ENCODE measurements at regions not wholly inside any gene's neighbourhood (a gene's known extent, or its start where the extent isn't known, plus 50 kb on each side); places are given as distances from the start of the nearest gene placed in this dataset.
A peak's percentile ranks its signal among the peaks of the same experiment; 100 is the strongest.
"Not testable (repeated sequence)": the region's sequence is repeated elsewhere in the genome, so short reads cannot be mapped to it uniquely, and the experiment has no call there.

- no peak for DNase-seq (ENCODE audit: low read depth in 2 of 2)
Observed at GRCh38 chrY:8151561-8151960, 1185.7 kb upstream of the TSPY4 start.

- DNase-seq (ENCODE audit: low read depth in 2 of 2): no peak
Observed at GRCh38 chrY:8128578-8128977, 1208.7 kb upstream of the TSPY4 start.

GRCh38 chrY:8125907-8126571 lies 1211.2 kb upstream of the TSPY4 start:
- peak; percentile 7 to 23 for DNase-seq (ENCODE audit: low read depth in 2 of 2)

DNA sequence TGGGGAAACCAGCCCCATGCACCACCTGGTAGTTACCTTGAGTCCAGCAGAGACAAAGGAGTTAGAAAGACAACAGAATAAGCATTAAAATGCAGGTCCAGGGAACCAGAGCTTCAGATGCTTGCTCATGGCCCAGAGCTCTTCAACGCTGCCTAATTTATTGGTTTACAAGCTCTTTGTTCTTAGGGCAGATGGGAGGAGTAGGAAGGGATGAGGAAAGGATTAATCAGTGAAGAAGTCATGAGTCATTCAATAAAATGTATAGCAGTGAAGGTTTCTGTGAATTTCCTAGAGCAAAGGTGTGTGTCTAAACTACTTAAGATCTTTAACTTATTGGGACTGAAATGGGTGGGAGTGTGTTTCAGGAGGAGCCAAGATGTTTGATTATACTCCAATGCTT lies 1210.3 kb upstream of the AMELY start:
- DNase-seq (ENCODE audit: low read depth in 2 of 2): peak in 1 of 2 experiments; percentile 1

- no peak for DNase-seq (ENCODE audit: low read depth in 2 of 2)
Observed at GRCh38 chrY:8094429-8094828, 1182.9 kb upstream of the AMELY start.

GRCh38 chrY:8092926-8093325 lies 1181.4 kb upstream of the AMELY start:
- no peak for DNase-seq (ENCODE audit: low read depth in 2 of 2)

GRCh38 chrY:8085925-8086324 lies 1174.4 kb upstream of the AMELY start:
- no peak for DNase-seq (ENCODE audit: low read depth in 2 of 2)

DNA sequence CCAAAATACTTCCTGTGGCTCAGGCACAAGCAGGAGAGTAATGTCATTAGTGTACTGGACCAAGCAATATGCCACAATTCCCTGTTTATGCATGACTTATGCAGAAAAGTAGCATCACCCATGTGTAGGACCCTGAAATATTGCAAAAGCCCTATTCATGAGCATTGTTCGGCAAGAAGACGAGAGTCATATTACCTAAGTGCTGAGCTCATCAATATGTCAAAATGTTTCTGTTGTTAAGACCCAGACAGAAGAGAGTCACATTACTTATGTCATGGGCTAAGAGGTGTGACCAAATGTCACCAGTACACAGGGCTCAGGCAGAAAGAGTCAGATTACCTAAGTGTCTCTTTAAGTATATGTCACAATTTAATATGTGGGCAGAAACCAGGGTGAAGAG lies 1172.6 kb upstream of the AMELY start:
- DNase-seq (ENCODE audit: low read depth in 2 of 2): no peak

DNA sequence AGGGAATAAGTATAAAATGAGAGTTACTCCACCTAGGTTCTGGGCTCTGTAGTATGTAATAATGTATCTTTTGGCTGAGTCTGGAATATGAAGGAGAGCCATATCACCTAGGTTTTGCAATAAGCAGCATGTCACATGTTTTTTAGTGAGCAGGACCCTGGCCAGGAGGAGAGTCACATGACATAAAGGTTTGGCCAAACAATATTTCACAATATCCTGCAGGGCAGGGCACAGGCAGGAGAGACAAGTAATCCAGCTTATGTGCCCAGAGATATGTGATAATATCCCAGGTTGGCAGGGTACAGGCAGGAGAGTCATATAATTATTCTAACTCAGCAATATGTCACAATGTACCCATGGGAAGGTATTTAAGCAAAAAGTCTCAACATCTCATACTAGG lies 1169.6 kb upstream of the AMELY start:
- no peak for DNase-seq (ENCODE audit: low read depth in 2 of 2)

GRCh38 chrY:8065220-8065619 lies 1153.7 kb upstream of the AMELY start:
- no peak for DNase-seq (ENCODE audit: low read depth in 2 of 2)

GRCh38 chrY:8064500-8064899 lies 1152.9 kb upstream of the AMELY start:
- DNase-seq (ENCODE audit: low read depth in 2 of 2): no peak

GRCh38 chrY:8063973-8064372 lies 1152.4 kb upstream of the AMELY start:
- no peak for DNase-seq (ENCODE audit: low read depth in 2 of 2)

- DNase-seq (ENCODE audit: low read depth in 2 of 2): no peak
Observed at GRCh38 chrY:8058613-8059012, 1147.1 kb upstream of the AMELY start.

DNA sequence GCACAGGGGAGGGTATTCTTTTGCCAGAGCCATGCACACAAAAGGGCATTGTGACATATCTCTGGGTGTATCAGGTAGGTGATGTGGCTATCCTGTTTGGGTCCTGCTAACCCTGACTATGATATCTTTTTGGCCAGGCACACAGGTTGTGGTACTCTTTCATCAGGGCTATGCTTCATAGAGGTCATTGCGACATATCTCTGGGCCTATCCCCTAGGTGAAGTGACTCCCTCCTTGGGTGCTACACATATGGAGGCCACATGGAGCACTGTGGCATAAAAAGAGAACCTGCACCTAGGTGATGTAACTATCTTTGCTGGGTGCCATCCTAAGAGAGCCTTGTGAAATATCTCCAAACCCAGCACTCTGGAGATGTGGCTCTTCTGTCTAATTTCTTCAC lies 1139.8 kb upstream of the AMELY start:
- DNase-seq (ENCODE audit: low read depth in 2 of 2): no peak

DNA sequence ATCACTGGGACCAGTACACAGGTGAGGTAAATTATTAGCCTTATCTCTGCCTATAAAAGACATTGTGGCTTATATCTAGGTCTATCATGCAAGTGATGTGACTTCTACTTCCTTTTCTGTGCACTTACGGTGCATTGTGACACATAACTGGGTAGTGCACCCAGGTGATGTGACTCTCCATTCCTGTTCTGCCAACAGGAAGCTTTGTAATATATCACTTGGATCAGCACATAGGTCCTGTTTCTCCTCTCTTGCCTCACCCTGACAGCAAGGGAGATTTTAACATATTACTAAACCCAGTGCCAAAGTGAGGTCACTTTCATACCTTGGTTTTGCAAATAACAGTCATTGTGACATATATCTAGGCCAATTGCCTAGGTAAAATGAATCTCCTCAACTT lies 1129.7 kb upstream of the AMELY start:
- DNase-seq (ENCODE audit: low read depth in 2 of 2): no peak

DNA sequence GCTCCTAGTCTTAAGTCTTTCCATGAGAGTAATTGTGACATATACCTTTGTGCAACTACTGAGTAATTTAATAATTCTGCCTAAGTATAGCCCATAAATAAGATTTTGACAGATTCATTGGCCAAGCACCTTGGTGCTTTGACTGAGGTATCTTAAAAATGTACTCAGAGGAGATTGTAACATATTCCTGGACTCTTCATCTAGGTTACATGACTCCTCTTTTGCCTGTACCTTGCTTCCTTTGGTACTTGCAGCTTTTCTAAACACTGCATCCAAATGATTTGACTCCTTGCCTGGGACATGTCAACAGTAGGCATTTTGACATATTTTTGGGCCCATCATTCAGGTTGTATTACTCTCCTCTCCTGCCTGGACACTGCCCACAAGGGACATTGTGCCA lies 1125.0 kb upstream of the AMELY start:
- no peak for DNase-seq (ENCODE audit: low read depth in 2 of 2)

- DNase-seq (ENCODE audit: low read depth in 2 of 2): no peak
Observed at GRCh38 chrY:8035653-8036052, 1124.1 kb upstream of the AMELY start.

GRCh38 chrY:8034673-8035072 lies 1123.1 kb upstream of the AMELY start:
- DNase-seq (ENCODE audit: low read depth in 2 of 2): no peak

GRCh38 chrY:8033200-8033599 lies 1121.6 kb upstream of the AMELY start:
- DNase-seq (ENCODE audit: low read depth in 2 of 2): no peak

DNA sequence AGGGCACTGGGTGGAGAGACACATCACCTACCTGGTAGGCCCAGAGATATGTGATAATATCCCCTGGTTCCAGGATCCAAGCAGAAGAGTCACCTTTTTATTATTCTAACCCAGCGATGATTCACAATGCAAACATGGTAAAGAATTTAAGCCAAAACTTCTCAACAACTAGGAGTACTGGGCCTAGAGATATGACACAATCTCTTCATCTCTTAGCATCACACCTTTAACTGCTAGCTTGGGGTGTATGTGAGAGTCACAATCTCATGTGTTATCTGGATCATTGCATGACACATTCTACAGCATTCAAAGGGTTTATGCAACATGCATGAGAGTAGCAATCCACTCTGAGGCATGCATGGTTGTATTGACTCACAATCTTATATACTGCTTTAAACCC lies 1109.0 kb upstream of the AMELY start:
- DNase-seq (ENCODE audit: low read depth in 2 of 2): no peak

- no peak for DNase-seq (ENCODE audit: low read depth in 2 of 2)
Observed at GRCh38 chrY:8011515-8011914, 1100.0 kb upstream of the AMELY start.

DNA sequence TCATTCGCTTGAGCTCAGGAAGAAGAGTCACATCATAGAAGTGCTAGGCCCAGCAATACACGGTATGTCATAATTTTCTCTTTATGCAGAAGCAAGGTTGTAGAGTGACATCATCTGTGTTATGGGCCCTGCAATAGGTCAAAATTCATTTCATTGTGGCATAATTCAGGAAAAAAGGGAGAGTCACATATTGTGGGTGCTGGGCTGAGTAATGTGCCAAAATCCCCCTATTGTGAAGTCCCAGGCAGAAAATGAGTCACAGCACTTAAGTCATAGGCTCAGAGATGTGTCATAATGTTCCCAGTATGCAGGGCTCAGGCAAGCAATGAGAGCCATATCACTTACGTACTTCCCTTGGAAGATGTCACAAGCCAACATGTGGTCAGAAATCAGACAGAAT lies 1092.6 kb upstream of the AMELY start:
- no peak for DNase-seq (ENCODE audit: low read depth in 2 of 2)

GRCh38 chrY:7996726-7997125 lies 1085.2 kb upstream of the AMELY start:
- no peak for DNase-seq (ENCODE audit: low read depth in 2 of 2)

GRCh38 chrY:7994781-7995180 lies 1083.2 kb upstream of the AMELY start:
- DNase-seq (ENCODE audit: low read depth in 2 of 2): not testable (repeated sequence)
